ENCODE measurements at regions not wholly inside any gene's neighbourhood (a gene's known extent, or its start where the extent isn't known, plus 50 kb on each side); places are given as distances from the start of the nearest gene placed in this dataset.
A peak's percentile ranks its signal among the peaks of the same experiment; 100 is the strongest.

DNA sequence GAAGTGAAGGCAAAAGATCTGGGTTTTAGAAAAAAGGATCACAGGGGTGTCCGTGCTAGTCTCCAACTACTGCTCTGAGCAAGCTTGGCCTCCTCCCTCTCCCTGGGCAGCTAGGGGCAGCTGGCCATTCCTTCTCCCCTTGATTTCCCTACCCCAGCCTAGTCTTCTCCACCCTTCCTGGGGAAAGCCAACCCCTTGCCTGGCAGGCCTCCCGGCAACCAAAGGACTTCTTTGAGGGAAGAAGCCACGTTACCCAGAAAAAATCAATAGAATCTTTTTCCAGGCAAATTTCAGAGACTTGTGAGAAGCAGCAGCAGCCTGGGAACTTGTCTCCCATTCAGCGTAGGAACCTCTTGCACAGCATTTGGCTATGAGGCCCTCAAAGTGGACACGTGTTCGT lies 91.5 kb downstream of the MIAT start:
- POLR2A ChIA-PET, result no interaction called here
- Mint-ChIP-seq H3K36me3 (ENCODE audit: insufficient read depth, unreplicated experiment) (no peaks in the 10 kb centered on the region), H3K27me3 (ENCODE audit: insufficient read depth, unreplicated experiment) (no peaks in the 10 kb centered on the region), H3K4me3 (ENCODE audit: unreplicated experiment) (no peak overlapping the region), H3K9me3 (ENCODE audit: unreplicated experiment) (no peaks in the 10 kb centered on the region), H3K27ac (ENCODE audit: low read depth, unreplicated experiment) (no peak overlapping the region), H3K4me1 (ENCODE audit: insufficient read depth, unreplicated experiment) (peaks cover 7% of the 10 kb centered on the region)
- no peak for DNase-seq (ENCODE audit: unreplicated experiment)
- intact Hi-C loops (cut with micrococcal nuclease), result no loop called here
- BruUV-seq (replicated peaks), result no TSS peak
- CTCF ChIA-PET, result interaction anchor here (1.5 kb wide), 1 partner anchor 8 kb away, joined by 5 read pairs; no protein-coding TSS in a partner anchor
- TF ChIP-seq, protein P1, sequence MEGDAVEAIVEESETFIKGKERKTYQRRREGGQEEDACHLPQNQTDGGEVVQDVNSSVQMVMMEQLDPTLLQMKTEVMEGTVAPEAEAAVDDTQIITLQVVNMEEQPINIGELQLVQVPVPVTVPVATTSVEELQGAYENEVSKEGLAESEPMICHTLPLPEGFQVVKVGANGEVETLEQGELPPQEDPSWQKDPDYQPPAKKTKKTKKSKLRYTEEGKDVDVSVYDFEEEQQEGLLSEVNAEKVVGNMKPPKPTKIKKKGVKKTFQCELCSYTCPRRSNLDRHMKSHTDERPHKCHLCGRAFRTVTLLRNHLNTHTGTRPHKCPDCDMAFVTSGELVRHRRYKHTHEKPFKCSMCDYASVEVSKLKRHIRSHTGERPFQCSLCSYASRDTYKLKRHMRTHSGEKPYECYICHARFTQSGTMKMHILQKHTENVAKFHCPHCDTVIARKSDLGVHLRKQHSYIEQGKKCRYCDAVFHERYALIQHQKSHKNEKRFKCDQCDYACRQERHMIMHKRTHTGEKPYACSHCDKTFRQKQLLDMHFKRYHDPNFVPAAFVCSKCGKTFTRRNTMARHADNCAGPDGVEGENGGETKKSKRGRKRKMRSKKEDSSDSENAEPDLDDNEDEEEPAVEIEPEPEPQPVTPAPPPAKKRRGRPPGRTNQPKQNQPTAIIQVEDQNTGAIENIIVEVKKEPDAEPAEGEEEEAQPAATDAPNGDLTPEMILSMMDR (IDR thresholded peaks at IDR 0.05; ENCODE audit: unreplicated experiment), result no peak

DNA sequence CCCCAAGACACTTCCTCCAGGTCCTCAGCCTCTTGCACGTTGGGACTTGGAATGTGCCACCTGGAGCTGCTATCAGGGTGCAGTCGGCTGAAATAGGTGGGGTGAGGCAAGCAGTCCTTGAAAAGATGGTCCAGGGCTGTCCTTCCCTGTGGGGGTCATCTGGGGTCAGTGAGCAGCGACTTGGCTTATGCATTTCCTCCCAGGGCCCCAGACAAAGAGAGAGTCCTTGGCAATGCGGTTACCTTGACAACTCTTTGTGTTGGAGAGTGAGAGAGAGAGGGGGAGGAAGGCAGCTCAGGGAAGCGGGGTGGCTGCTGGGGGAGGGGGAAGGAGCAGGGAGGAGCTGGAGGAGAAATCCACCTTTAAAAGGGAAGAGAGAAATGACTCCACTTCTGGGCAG lies 93.8 kb downstream of the MIAT start:
- DNase-seq (ENCODE audit: unreplicated experiment), result no peak
- Mint-ChIP-seq H3K9me3 (ENCODE audit: unreplicated experiment) (no peaks in the 10 kb centered on the region), H3K27ac (ENCODE audit: low read depth, unreplicated experiment) (no peak overlapping the region), H3K4me1 (ENCODE audit: insufficient read depth, unreplicated experiment) (no peaks in the 10 kb centered on the region), H3K27me3 (ENCODE audit: insufficient read depth, unreplicated experiment) (no peaks in the 10 kb centered on the region), H3K4me3 (ENCODE audit: unreplicated experiment) (no peak overlapping the region), H3K36me3 (ENCODE audit: insufficient read depth, unreplicated experiment) (no peaks in the 10 kb centered on the region)
- TF ChIP-seq, protein P1 (IDR thresholded peaks at IDR 0.05; ENCODE audit: unreplicated experiment), result no peak
- no TSS peak for BruUV-seq (replicated peaks)
- ChIA-PET CTCF (interaction anchor here (0.7 kb wide), 1 partner anchor 525 kb away, joined by 3 read pairs; no protein-coding TSS in a partner anchor), POLR2A (no interaction called here)
- intact Hi-C loops (cut with micrococcal nuclease), result loop anchor here (10.0 kb wide), 1 partner anchor 654 kb away; no protein-coding TSS in a partner anchor

DNA sequence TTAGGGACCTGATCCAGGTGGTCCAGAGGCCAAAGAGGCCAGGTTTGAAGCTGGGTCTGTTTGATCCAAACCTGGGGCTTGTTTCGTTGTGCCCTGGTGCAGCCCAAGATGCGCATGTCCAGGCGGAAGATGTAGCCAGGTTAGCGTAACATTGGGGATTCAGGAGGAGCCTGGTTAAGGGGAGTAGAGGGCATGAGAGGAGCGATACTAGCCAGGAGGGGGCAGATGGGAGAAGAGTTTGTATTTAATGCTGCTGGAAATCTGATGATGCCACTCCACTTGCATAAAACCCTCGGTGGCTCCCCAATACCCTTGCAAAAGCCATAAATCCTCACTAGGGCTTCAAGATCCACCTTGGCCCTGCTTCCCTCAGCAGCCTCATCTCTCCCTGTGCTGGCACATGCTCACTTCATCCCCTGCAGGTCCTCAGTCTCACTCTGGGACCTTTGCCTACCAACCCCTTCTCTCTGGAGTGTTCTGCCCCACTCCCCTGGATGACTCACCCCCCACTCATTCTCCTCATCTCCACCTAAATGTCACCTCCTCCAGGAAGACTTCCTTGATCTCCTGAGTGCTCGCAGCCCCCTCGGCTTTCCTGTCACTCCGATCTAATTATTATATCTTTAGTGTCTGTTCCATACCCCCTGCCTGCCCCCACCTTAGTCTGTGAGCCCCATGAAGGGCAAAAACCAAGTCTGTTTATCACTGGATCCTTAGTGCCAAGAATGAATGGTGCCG lies 95.9 kb downstream of the MIAT start:
- POLR2A ChIA-PET, result no interaction called here
- H3K36me3 Mint-ChIP-seq (ENCODE audit: insufficient read depth, unreplicated experiment), result no peaks in the 10 kb centered on the region
- H3K9me3 Mint-ChIP-seq (ENCODE audit: unreplicated experiment), result no peaks in the 10 kb centered on the region
- CTCF ChIA-PET, result interaction anchor here (0.6 kb wide), 1 partner anchor 1113 kb away, joined by 3 read pairs; no protein-coding TSS in a partner anchor
- no peaks in the 10 kb centered on the region for H3K4me1 Mint-ChIP-seq (ENCODE audit: insufficient read depth, unreplicated experiment)
- no peak for DNase-seq (ENCODE audit: unreplicated experiment)
- intact Hi-C loops (cut with micrococcal nuclease), result loop anchor here (10.0 kb wide), 1 partner anchor 652 kb away; no protein-coding TSS in a partner anchor
- no TSS peak for BruUV-seq (replicated peaks)
- H3K4me3 Mint-ChIP-seq (ENCODE audit: unreplicated experiment), result no peak overlapping the region
- no peaks in the 10 kb centered on the region for H3K27me3 Mint-ChIP-seq (ENCODE audit: insufficient read depth, unreplicated experiment)
- TF ChIP-seq, protein P1 (IDR thresholded peaks at IDR 0.05; ENCODE audit: unreplicated experiment), result no peak
- H3K27ac Mint-ChIP-seq (ENCODE audit: low read depth, unreplicated experiment), result no peak overlapping the region

DNA sequence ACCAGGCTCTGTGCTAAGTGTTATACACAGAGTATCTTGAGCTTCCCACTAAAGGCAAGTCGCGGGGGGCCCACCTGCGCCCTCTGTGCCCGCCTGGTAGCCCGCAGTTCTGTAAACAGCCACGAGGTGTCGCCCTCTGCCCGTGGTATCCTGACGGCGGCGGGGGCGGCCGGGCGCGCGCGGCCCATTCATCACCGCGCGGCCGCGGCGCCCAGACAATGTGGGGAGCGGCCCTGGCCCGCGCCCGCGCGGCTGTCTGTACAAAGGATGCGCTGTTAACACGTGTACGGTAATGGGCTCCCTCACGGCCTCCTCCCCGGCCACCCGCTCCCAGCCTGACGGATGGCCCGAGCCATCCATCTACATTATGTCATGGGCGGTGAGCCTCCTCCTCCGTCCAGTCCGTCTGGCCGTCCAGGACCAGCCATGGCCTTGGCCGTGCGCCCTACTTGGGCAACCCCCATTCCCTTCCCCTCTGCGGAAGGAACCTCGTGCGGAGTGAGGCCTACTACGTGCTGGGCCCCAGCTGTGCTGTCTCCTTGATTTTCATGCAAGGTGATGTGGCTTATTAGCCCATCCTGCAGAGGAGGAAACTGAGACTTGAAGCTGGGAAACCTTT lies 99.4 kb downstream of the MIAT start:
- TF ChIP-seq, protein P1 (IDR thresholded peaks at IDR 0.05; ENCODE audit: unreplicated experiment), result peak; percentile 93
- H3K27ac Mint-ChIP-seq (ENCODE audit: low read depth, unreplicated experiment), result no peak overlapping the region
- BruUV-seq (replicated peaks), result no TSS peak
- DNase-seq (ENCODE audit: unreplicated experiment), result peak; percentile 11
- H3K4me1 Mint-ChIP-seq (ENCODE audit: insufficient read depth, unreplicated experiment), result no peaks in the 10 kb centered on the region
- H3K36me3 Mint-ChIP-seq (ENCODE audit: insufficient read depth, unreplicated experiment), result no peaks in the 10 kb centered on the region
- POLR2A ChIA-PET, result no interaction called here
- H3K9me3 Mint-ChIP-seq (ENCODE audit: unreplicated experiment), result no peaks in the 10 kb centered on the region
- no peaks in the 10 kb centered on the region for H3K27me3 Mint-ChIP-seq (ENCODE audit: insufficient read depth, unreplicated experiment)
- H3K4me3 Mint-ChIP-seq (ENCODE audit: unreplicated experiment), result no peak overlapping the region
- CTCF ChIA-PET, result interaction anchor here (0.6 to 2.2 kb wide), 25 partner anchors 9 to 1637 kb away, joined by 3 to 10 read pairs (median 3); no protein-coding TSS in a partner anchor
- intact Hi-C loops (cut with micrococcal nuclease), result loop anchor here (2.0 to 10.0 kb wide), 4 partner anchors 571 to 1251 kb away; no protein-coding TSS in a partner anchor
